ENCODE measurements at regions not wholly inside any gene's neighbourhood (a gene's known extent, or its start where the extent isn't known, plus 50 kb on each side); places are given as distances from the start of the nearest gene placed in this dataset.

GRCh38 chr20:22838001-22838400 lies 197.1 kb upstream of the SSTR4 start:
- Histone ChIP-seq H2AFZ (ENCODE audit: low read length) (no peak overlapping the region), H3K79me2 (ENCODE audit: insufficient read depth, low read length) (no peaks in the 10 kb centered on the region), H3K27ac (ENCODE audit: low read depth, low read length) (no peak overlapping the region), H3K36me3 (ENCODE audit: insufficient read depth, low read length) (no peaks in the 10 kb centered on the region), H3K4me3 (ENCODE audit: insufficient read depth, low read length) (no peak overlapping the region), H3K27me3 (ENCODE audit: insufficient read depth, low read length) (no peaks in the 10 kb centered on the region), H3K4me2 (ENCODE audit: insufficient read depth, low read length) (no peak overlapping the region), H4K20me1 (ENCODE audit: insufficient read depth, low read length) (no peaks in the 10 kb centered on the region), H3K9me3 (ENCODE audit: low read depth, low read length) (no peaks in the 10 kb centered on the region), H3K4me1 (ENCODE audit: insufficient read depth, low read length) (no peaks in the 10 kb centered on the region)
- no peak for DNase-seq (ENCODE audit: insufficient read length, low spot score, missing footprints)
- no peak for TF ChIP-seq CTCF (IDR thresholded peaks at IDR 0.05; ENCODE audit: extremely low read depth, low read depth, low read length)

GRCh38 chr20:22841846-22842245 lies 193.3 kb upstream of the SSTR4 start:
- DNase-seq (ENCODE audit: insufficient read length, low spot score, missing footprints), result no peak
- TF ChIP-seq CTCF (IDR thresholded peaks at IDR 0.05; ENCODE audit: extremely low read depth, low read depth, low read length), result no peak

GRCh38 chr20:22842793-22843192 lies 192.3 kb upstream of the SSTR4 start:
- Histone ChIP-seq H3K4me3 (ENCODE audit: insufficient read depth, low read length) (no peak overlapping the region), H3K4me2 (ENCODE audit: insufficient read depth, low read length) (no peak overlapping the region), H3K36me3 (ENCODE audit: insufficient read depth, low read length) (no peaks in the 10 kb centered on the region), H2AFZ (ENCODE audit: low read length) (no peak overlapping the region), H4K20me1 (ENCODE audit: insufficient read depth, low read length) (no peaks in the 10 kb centered on the region), H3K79me2 (ENCODE audit: insufficient read depth, low read length) (no peaks in the 10 kb centered on the region), H3K27me3 (ENCODE audit: insufficient read depth, low read length) (no peaks in the 10 kb centered on the region), H3K27ac (ENCODE audit: low read depth, low read length) (no peak overlapping the region), H3K4me1 (ENCODE audit: insufficient read depth, low read length) (no peaks in the 10 kb centered on the region), H3K9me3 (ENCODE audit: low read depth, low read length) (no peaks in the 10 kb centered on the region)
- no peak for TF ChIP-seq CTCF (IDR thresholded peaks at IDR 0.05; ENCODE audit: extremely low read depth, low read depth, low read length)
- DNase-seq (ENCODE audit: insufficient read length, low spot score, missing footprints), result no peak

More at GRCh38 chr20:22841846-22842245, 193.3 kb upstream of the SSTR4 start:
- Histone ChIP-seq H4K20me1 (ENCODE audit: insufficient read depth, low read length) (no peaks in the 10 kb centered on the region), H3K4me2 (ENCODE audit: insufficient read depth, low read length) (no peak overlapping the region), H3K4me3 (ENCODE audit: insufficient read depth, low read length) (no peak overlapping the region), H3K27me3 (ENCODE audit: insufficient read depth, low read length) (no peaks in the 10 kb centered on the region), H3K4me1 (ENCODE audit: insufficient read depth, low read length) (no peaks in the 10 kb centered on the region), H3K9me3 (ENCODE audit: low read depth, low read length) (no peaks in the 10 kb centered on the region), H3K79me2 (ENCODE audit: insufficient read depth, low read length) (no peaks in the 10 kb centered on the region), H2AFZ (ENCODE audit: low read length) (no peak overlapping the region), H3K27ac (ENCODE audit: low read depth, low read length) (no peak overlapping the region), H3K36me3 (ENCODE audit: insufficient read depth, low read length) (no peaks in the 10 kb centered on the region)

- Histone ChIP-seq H3K27me3 (ENCODE audit: insufficient read depth, low read length) (no peaks in the 10 kb centered on the region), H3K4me3 (ENCODE audit: insufficient read depth, low read length) (no peak overlapping the region), H3K9me3 (ENCODE audit: low read depth, low read length) (no peaks in the 10 kb centered on the region), H3K4me1 (ENCODE audit: insufficient read depth, low read length) (no peaks in the 10 kb centered on the region), H3K36me3 (ENCODE audit: insufficient read depth, low read length) (no peaks in the 10 kb centered on the region), H2AFZ (ENCODE audit: low read length) (no peak overlapping the region), H4K20me1 (ENCODE audit: insufficient read depth, low read length) (no peaks in the 10 kb centered on the region), H3K27ac (ENCODE audit: low read depth, low read length) (no peak overlapping the region), H3K4me2 (ENCODE audit: insufficient read depth, low read length) (no peak overlapping the region), H3K79me2 (ENCODE audit: insufficient read depth, low read length) (no peaks in the 10 kb centered on the region)
- no peak for TF ChIP-seq CTCF (IDR thresholded peaks at IDR 0.05; ENCODE audit: extremely low read depth, low read depth, low read length)
- no peak for DNase-seq (ENCODE audit: insufficient read length, low spot score, missing footprints)
Measured at GRCh38 chr20:22844959-22845358, 190.2 kb upstream of the SSTR4 start.

Data from osteoblast (primary cell).